ENCODE measurements at regions not wholly inside any gene's neighbourhood (a gene's known extent, or its start where the extent isn't known, plus 50 kb on each side); places are given as distances from the start of the nearest gene placed in this dataset.

GRCh38 chr14:89600950-89601826 lies 184.2 kb upstream of the FOXN3 start:
- Histone ChIP-seq H3K9ac (ENCODE audit: insufficient read depth in 1 of 2, low read depth in 2 of 2, low read length in 2 of 2) (no peak overlapping the region), H3K79me2 (ENCODE audit: control insufficient read depth, insufficient read depth, low read length) (no peaks in the 10 kb centered on the region), H3K27ac (ENCODE audit: extremely low read depth, low read depth, low read length) (no peak overlapping the region), H3K4me3 (no peak overlapping the region), H3K4me1 (replicated peaks in 1 of 2; ENCODE audit: control insufficient read depth in 2 of 2, insufficient read depth in 2 of 2, low read length in 2 of 2) (no peaks in the 10 kb centered on the region), H3K9me3 (replicated peaks; ENCODE audit: control insufficient read depth, insufficient read depth, low read depth, low read length) (no peaks in the 10 kb centered on the region), H3K9me1 (ENCODE audit: control insufficient read depth, insufficient read depth, low read length) (no peaks in the 10 kb centered on the region), H2AFZ (ENCODE audit: low read depth, low read length) (no peak overlapping the region), H3K4me2 (ENCODE audit: insufficient read depth, low read length) (no peak overlapping the region), H4K20me1 (replicated peaks; ENCODE audit: control insufficient read depth, insufficient read depth, low read length) (no peaks in the 10 kb centered on the region), H3K27me3 (ENCODE audit: control insufficient read depth in 2 of 2, insufficient read depth in 2 of 2, low read length in 2 of 2) (no peaks in the 10 kb centered on the region), H3K36me3 (ENCODE audit: control insufficient read depth, insufficient read depth, low read length) (no peaks in the 10 kb centered on the region)
- BruUV-seq (replicated peaks) = no TSS peak
- DNase-seq (ENCODE audit: extremely low read depth in 1 of 4, low spot score in 3 of 4) (no peak), ATAC-seq (no peak), FAIRE-seq (no peak)
- in situ Hi-C loops (cut with MboI) = no loop called here
- TF ChIP-seq ZNF592 (IDR thresholded peaks at IDR 0.05) (no peak), STAT5B (CRISPR knock-in tag; IDR thresholded peaks at IDR 0.05) (no peak), ESRRA (IDR thresholded peaks at IDR 0.05; ENCODE audit: borderline replicate concordance, low read depth) (no peak), FOXJ2 (tag; IDR thresholded peaks at IDR 0.05) (no peak), NFXL1 (CRISPR knock-in tag; IDR thresholded peaks at IDR 0.05) (no peak), HNRNPLL (IDR thresholded peaks at IDR 0.05; ENCODE audit: low read depth, low read length, poor library complexity, severe bottlenecking) (no peak), FOSL1 (tag; conservative IDR thresholded peaks at IDR 0.05) (no peak), NUFIP1 (IDR thresholded peaks at IDR 0.05; ENCODE audit: partially characterized antibody) (no peak), ARID2 (IDR thresholded peaks at IDR 0.05) (no peak)
- TF ChIP-seq, protein P1, sequence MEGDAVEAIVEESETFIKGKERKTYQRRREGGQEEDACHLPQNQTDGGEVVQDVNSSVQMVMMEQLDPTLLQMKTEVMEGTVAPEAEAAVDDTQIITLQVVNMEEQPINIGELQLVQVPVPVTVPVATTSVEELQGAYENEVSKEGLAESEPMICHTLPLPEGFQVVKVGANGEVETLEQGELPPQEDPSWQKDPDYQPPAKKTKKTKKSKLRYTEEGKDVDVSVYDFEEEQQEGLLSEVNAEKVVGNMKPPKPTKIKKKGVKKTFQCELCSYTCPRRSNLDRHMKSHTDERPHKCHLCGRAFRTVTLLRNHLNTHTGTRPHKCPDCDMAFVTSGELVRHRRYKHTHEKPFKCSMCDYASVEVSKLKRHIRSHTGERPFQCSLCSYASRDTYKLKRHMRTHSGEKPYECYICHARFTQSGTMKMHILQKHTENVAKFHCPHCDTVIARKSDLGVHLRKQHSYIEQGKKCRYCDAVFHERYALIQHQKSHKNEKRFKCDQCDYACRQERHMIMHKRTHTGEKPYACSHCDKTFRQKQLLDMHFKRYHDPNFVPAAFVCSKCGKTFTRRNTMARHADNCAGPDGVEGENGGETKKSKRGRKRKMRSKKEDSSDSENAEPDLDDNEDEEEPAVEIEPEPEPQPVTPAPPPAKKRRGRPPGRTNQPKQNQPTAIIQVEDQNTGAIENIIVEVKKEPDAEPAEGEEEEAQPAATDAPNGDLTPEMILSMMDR (IDR thresholded peaks at IDR 0.05 in 2 of 3, conservative IDR thresholded peaks at IDR 0.05 in 1 of 3; ENCODE audit: insufficient read depth in 2 of 3, low read depth in 1 of 3, low read length in 3 of 3) = no peak
- POLR2A ChIA-PET = no interaction called here
- intact Hi-C loops (cut with micrococcal nuclease) = no loop called here
- 7% methylated on average over 3 of the region's 3 CpGs for WGBS (ENCODE audit: insufficient coverage, low coverage, missing lambda C conversion rate)
- CTCF ChIA-PET (ENCODE audit: low intra/inter-chr PET ratio) = no interaction called here
